ENCODE measurements at regions not wholly inside any gene's neighbourhood (a gene's known extent, or its start where the extent isn't known, plus 50 kb on each side); places are given as distances from the start of the nearest gene placed in this dataset.

DNA sequence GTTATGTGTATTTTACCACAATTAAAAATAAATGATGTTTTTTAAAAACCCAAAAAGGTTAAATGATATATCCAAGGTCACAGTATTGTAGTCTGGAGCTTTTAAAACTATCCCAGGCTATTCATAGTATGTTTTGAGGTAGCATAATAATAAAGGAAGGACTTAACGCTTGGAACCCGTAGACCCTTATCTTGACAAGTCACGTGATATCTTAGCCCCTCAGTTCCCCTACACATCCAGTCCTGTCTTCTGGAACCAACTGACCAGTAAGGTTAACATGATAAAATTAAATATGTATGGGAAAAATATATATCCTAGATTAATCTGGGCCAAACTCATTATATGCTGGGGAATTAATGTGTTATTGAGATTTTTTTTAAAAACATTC lies 142.2 kb downstream of the RXFP2 start:
- ChIA-PET POLR2A (no interaction called here), CTCF (no interaction called here)
- Histone ChIP-seq H3K27me3 (ENCODE audit: control insufficient read depth, insufficient read depth, low read length) (peaks cover 4% of the 10 kb centered on the region), H3K4me3 (ENCODE audit: low read depth, low read length) (no peak overlapping the region), H3K27ac (ENCODE audit: low read depth, low read length) (no peak overlapping the region), H3K9me3 (ENCODE audit: control insufficient read depth, insufficient read depth, low read length) (no peaks in the 10 kb centered on the region)
- DNase-seq (ENCODE audit: low read depth, low spot score), result no peak
- TF ChIP-seq, protein P1, sequence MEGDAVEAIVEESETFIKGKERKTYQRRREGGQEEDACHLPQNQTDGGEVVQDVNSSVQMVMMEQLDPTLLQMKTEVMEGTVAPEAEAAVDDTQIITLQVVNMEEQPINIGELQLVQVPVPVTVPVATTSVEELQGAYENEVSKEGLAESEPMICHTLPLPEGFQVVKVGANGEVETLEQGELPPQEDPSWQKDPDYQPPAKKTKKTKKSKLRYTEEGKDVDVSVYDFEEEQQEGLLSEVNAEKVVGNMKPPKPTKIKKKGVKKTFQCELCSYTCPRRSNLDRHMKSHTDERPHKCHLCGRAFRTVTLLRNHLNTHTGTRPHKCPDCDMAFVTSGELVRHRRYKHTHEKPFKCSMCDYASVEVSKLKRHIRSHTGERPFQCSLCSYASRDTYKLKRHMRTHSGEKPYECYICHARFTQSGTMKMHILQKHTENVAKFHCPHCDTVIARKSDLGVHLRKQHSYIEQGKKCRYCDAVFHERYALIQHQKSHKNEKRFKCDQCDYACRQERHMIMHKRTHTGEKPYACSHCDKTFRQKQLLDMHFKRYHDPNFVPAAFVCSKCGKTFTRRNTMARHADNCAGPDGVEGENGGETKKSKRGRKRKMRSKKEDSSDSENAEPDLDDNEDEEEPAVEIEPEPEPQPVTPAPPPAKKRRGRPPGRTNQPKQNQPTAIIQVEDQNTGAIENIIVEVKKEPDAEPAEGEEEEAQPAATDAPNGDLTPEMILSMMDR (IDR thresholded peaks at IDR 0.05; ENCODE audit: low read depth, low read length), result no peak

DNA sequence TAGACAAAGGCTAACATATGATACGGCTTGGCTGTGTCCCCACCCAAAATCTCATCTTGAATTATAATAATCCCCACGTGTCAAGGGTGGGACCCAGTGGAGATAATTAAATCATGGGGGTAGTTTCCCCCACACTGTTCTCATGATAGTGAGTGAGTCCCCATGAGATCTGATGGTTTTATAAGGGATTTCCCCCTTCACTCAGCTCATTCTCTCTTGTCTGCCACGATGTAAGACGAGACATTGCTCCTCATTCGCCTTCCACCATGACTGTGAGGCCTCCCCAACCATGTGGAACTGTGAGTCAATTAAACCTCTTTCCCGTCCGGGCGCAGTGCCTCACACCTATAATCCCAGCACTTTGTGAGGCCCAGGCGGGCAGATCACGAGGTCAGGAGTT lies 143.5 kb downstream of the RXFP2 start:
- ChIA-PET CTCF (no interaction called here), POLR2A (no interaction called here)
- Histone ChIP-seq H3K9me3 (ENCODE audit: control insufficient read depth, insufficient read depth, low read length) (no peaks in the 10 kb centered on the region), H3K27me3 (ENCODE audit: control insufficient read depth, insufficient read depth, low read length) (peaks cover 6% of the 10 kb centered on the region), H3K27ac (ENCODE audit: low read depth, low read length) (no peak overlapping the region), H3K4me3 (ENCODE audit: low read depth, low read length) (no peak overlapping the region)
- TF ChIP-seq, protein P1 (IDR thresholded peaks at IDR 0.05; ENCODE audit: low read depth, low read length), result no peak
- no peak for DNase-seq (ENCODE audit: low read depth, low spot score)

DNA sequence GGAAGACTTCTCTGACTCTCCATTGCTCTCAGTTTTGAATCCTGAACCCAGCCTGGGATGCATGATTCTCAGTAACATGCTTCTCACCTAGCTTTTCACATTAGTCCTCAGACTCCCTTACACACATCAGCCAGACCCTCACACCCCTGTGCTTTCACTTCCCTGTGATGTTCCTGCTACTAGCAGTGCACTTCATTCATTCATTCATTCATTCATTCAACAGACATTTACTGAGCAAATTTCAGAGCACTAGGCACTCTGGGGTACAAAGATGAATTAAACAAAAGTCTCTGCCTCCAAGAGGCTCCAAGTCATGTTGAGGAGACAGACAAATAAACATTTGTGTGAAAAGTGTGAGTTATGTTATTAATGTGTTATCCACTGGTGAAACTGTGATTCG lies 145.2 kb downstream of the RXFP2 start:
- no peak overlapping the region for H3K27ac ChIP-seq (ENCODE audit: low read depth, low read length)
- POLR2A ChIA-PET, result no interaction called here
- H3K27me3 ChIP-seq (ENCODE audit: control insufficient read depth, insufficient read depth, low read length), result peaks cover 7% of the 10 kb centered on the region
- no peak for DNase-seq (ENCODE audit: low read depth, low spot score)
- H3K9me3 ChIP-seq (ENCODE audit: control insufficient read depth, insufficient read depth, low read length), result no peaks in the 10 kb centered on the region
- H3K4me3 ChIP-seq (ENCODE audit: low read depth, low read length), result no peak overlapping the region
- CTCF ChIA-PET, result no interaction called here
- TF ChIP-seq, protein P1 (IDR thresholded peaks at IDR 0.05; ENCODE audit: low read depth, low read length), result no peak

DNA sequence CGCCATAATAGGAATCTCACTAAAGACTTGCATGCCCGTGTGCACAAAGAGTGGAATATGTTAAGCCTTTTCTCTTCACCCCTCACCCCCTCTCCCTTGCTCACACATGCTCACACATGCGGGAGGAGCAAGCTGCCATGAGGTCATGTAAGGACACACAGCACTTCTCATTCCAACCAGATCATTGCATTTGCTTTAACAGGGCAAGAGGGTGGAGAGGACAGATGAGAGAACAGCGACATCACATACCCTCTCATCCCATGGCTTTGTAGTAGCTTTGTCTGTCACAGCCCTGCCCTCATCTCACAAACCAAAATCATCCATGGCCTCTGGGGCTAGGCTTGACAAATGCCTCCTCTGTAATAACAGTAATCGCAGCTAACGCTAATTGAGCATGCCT lies 145.6 kb upstream of the FRY start:
- no peak for DNase-seq (ENCODE audit: low read depth, low spot score)
- no peak overlapping the region for H3K4me3 ChIP-seq (ENCODE audit: low read depth, low read length)
- CTCF ChIA-PET, result interaction anchor here (2.9 kb wide), 1 partner anchor 24 kb away, joined by 18 read pairs; no protein-coding TSS in a partner anchor
- no peak overlapping the region for H3K27ac ChIP-seq (ENCODE audit: low read depth, low read length)
- no peaks in the 10 kb centered on the region for H3K9me3 ChIP-seq (ENCODE audit: control insufficient read depth, insufficient read depth, low read length)
- TF ChIP-seq, protein P1 (IDR thresholded peaks at IDR 0.05; ENCODE audit: low read depth, low read length), result no peak
- peaks cover 7% of the 10 kb centered on the region for H3K27me3 ChIP-seq (ENCODE audit: control insufficient read depth, insufficient read depth, low read length)
- POLR2A ChIA-PET, result no interaction called here

DNA sequence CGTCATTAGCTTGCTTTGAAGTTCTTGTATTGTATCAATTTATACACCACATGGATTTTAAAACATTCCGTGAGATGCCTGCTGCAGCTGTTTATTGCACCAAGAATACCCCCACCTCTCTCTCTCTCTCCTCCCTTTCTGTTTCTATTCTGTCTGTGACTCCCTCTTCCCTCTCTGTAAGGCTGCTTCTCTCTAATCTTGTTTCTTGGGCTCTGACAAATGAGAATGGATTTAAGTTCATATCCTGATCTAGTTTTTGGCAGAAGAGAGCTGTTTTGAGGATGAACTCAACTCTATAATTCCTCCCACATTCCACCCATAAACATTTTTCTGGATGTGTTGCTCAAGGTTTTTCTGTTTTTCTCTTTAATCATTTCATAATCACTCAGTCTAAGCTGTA lies 144.3 kb upstream of the FRY start:
- Histone ChIP-seq H3K9me3 (ENCODE audit: control insufficient read depth, insufficient read depth, low read length) (no peaks in the 10 kb centered on the region), H3K4me3 (ENCODE audit: low read depth, low read length) (no peak overlapping the region), H3K27me3 (ENCODE audit: control insufficient read depth, insufficient read depth, low read length) (peaks cover 7% of the 10 kb centered on the region), H3K27ac (ENCODE audit: low read depth, low read length) (no peak overlapping the region)
- TF ChIP-seq, protein P1 (IDR thresholded peaks at IDR 0.05; ENCODE audit: low read depth, low read length), result no peak
- POLR2A ChIA-PET, result interaction anchor here (0.6 kb wide), 1 partner anchor 10 kb away, joined by 3 read pairs; no protein-coding TSS in a partner anchor
- DNase-seq (ENCODE audit: low read depth, low spot score), result peak; percentile 15
- CTCF ChIA-PET, result interaction anchor here (2.9 kb wide), 1 partner anchor 23 kb away, joined by 18 read pairs; no protein-coding TSS in a partner anchor
